ENCODE measurements at regions not wholly inside any gene's neighbourhood (a gene's known extent, or its start where the extent isn't known, plus 50 kb on each side); places are given as distances from the start of the nearest gene placed in this dataset.

- H3K4ac ChIP-seq (replicated peaks; ENCODE audit: insufficient read length, low read depth, low read length) = no peak overlapping the region
- H4K5ac ChIP-seq (ENCODE audit: insufficient read length, low read depth, low read length) = no peak overlapping the region
- H4K20me1 ChIP-seq (replicated peaks in 1 of 2; ENCODE audit: control insufficient read depth in 1 of 2, insufficient read depth in 2 of 2, low read length in 2 of 2) = no peaks in the 10 kb centered on the region
- POLR2A ChIA-PET (ENCODE audit: partially characterized antibody) = no interaction called here
- DNase-seq (ENCODE audit: low read depth in 1 of 2, low spot score in 2 of 2) (no peak), FAIRE-seq (no peak)
- no peak overlapping the region for H3K4me2 ChIP-seq (ENCODE audit: insufficient read depth in 1 of 2, low read depth in 2 of 2, low read length in 2 of 2)
- H3K36me3 ChIP-seq (ENCODE audit: control insufficient read depth in 2 of 4, insufficient read depth in 4 of 4, low read length in 3 of 4) = no peaks in the 10 kb centered on the region
- no peak overlapping the region for H3K4me3 ChIP-seq (ENCODE audit: extremely low read depth in 1 of 4, insufficient read depth in 2 of 4, low read depth in 3 of 4, low read length in 4 of 4)
- no peak overlapping the region for H2BK12ac ChIP-seq (ENCODE audit: low read depth, low read length)
- H4K8ac ChIP-seq (ENCODE audit: extremely low read depth, insufficient read depth, low read length) = no peak overlapping the region
- no peak overlapping the region for H2BK120ac ChIP-seq (replicated peaks; ENCODE audit: low read depth, low read length)
- H3K27ac ChIP-seq (ENCODE audit: low read depth, low read length) = no peak overlapping the region
- no peak overlapping the region for H2BK15ac ChIP-seq (ENCODE audit: low read length)
- no peak overlapping the region for H2BK5ac ChIP-seq (ENCODE audit: low read depth, low read length)
- no peak overlapping the region for H4K91ac ChIP-seq (replicated peaks; ENCODE audit: insufficient read length, low read length)
- no peak overlapping the region for H3K14ac ChIP-seq (ENCODE audit: insufficient read length)
- peaks cover 0 to 5% of the 10 kb centered on the region in 2 experiments; a peak in 2 of 4 replicates for H3K9me3 ChIP-seq (ENCODE audit: insufficient read depth in 2 of 2, low read depth in 1 of 2, low read length in 1 of 2)
- no peaks in the 10 kb centered on the region for H3K27me3 ChIP-seq (replicated peaks in 1 of 4; ENCODE audit: control insufficient read depth in 3 of 4, extremely low read depth in 1 of 4, insufficient read depth in 3 of 4, low read length in 3 of 4)
- no peaks in the 10 kb centered on the region for H3K79me1 ChIP-seq (ENCODE audit: low read depth, low read length)
- no peak overlapping the region for H2BK20ac ChIP-seq (ENCODE audit: low read length)
- no peak overlapping the region for H3K18ac ChIP-seq (ENCODE audit: extremely low read depth, low read length)
- H2AFZ ChIP-seq (ENCODE audit: low read length) = no peak overlapping the region
- no peaks in the 10 kb centered on the region for H3K79me2 ChIP-seq (ENCODE audit: control insufficient read depth in 1 of 2, insufficient read depth in 2 of 2, low read length in 2 of 2)
- H3K9ac ChIP-seq (replicated peaks in 1 of 4; ENCODE audit: extremely low read depth in 1 of 4, low read depth in 3 of 4, low read length in 3 of 4) = no peak overlapping the region
- no peak overlapping the region for H3K56ac ChIP-seq (replicated peaks; ENCODE audit: insufficient read length, low read depth, low read length)
- H3K23me2 ChIP-seq (ENCODE audit: low read depth, low read length) = no peaks in the 10 kb centered on the region; the same call in 1 of the 2 replicates
- H3K4me1 ChIP-seq (replicated peaks in 1 of 4; ENCODE audit: control insufficient read depth in 3 of 4, insufficient read depth in 4 of 4, low read length in 3 of 4) = no peaks in the 10 kb centered on the region
- 95% methylated on average over 1 of the region's 1 CpG; no CpG with 5 or more reads in 1 of the 2 experiments for WGBS, 2 experiments (ENCODE audit: extremely low coverage in 1 of 2, insufficient coverage in 1 of 2, insufficient read length in 1 of 2, insufficient replicate concordance in 2 of 2, low coverage in 1 of 2, low lambda C conversion rate in 2 of 2, missing lambda C conversion rate in 1 of 2)
- CTCF ChIA-PET (ENCODE audit: partially characterized antibody) = interaction anchor here (1.3 kb wide), 1 partner anchor 25 kb away, joined by 3 read pairs; no protein-coding TSS in a partner anchor
- H3K23ac ChIP-seq (ENCODE audit: insufficient read length) = no peak overlapping the region
- no peak overlapping the region for H2AK5ac ChIP-seq (ENCODE audit: low read depth, low read length)
- TF ChIP-seq BRCA1 (IDR thresholded peaks at IDR 0.05; ENCODE audit: low read depth, low read length) (no peak), ATF3 (IDR thresholded peaks at IDR 0.05; ENCODE audit: insufficient read depth, low read depth, low read length) (no peak), HDAC6 (IDR thresholded peaks at IDR 0.05; ENCODE audit: low read depth, low read length) (no peak), SIRT6 (IDR thresholded peaks at IDR 0.05; ENCODE audit: low read length) (no peak), RNF2 (IDR thresholded peaks at IDR 0.05; ENCODE audit: borderline replicate concordance, low read depth, low read length, missing control alignments, poor library complexity, severe bottlenecking) (no peak), RFX5 (IDR thresholded peaks at IDR 0.05; ENCODE audit: borderline replicate concordance, low read depth, low read length) (no peak), GTF2F1 (IDR thresholded peaks at IDR 0.05; ENCODE audit: borderline replicate concordance, low read depth, low read length) (no peak), SRF (IDR thresholded peaks at IDR 0.05; ENCODE audit: low read depth, low read length) (no peak), MAFK (IDR thresholded peaks at IDR 0.05; ENCODE audit: low read depth, low read length) (no peak), JUN (IDR thresholded peaks at IDR 0.05; ENCODE audit: low read depth, low read length) (no peak), TAF7 (optimal IDR thresholded peaks at IDR 0.05; ENCODE audit: borderline replicate concordance, low read depth, low read length) (no peak), POLR2A (IDR thresholded peaks at IDR 0.05; ENCODE audit: control extremely low read depth in 1 of 2, low read depth in 2 of 2, low read length in 2 of 2) (no peak), KDM4A (IDR thresholded peaks at IDR 0.05; ENCODE audit: low read depth, low read length, severe bottlenecking) (no peak), TEAD4 (IDR thresholded peaks at IDR 0.05; ENCODE audit: low read depth, low read length) (no peak), YY1 (IDR thresholded peaks at IDR 0.05; ENCODE audit: low read depth, low read length) (no peak)
Measured at GRCh38 chr20:40134176-40134575, 554.9 kb downstream of the MAFB start.
